BE2C (cell line): ENCODE measurements at regions not wholly inside any gene's neighbourhood (a gene's known extent, or its start where the extent isn't known, plus 50 kb on each side); places are given as distances from the start of the nearest gene placed in this dataset.

Experiments
- DNase-seq: peaks from one replicate; pipeline ENCODE4 v3.0.0-alpha.2; 2020
- H3K27me3 ChIP-seq: fragments of 250-450 bp; sonication (Bioruptor Pico); 2 replicates; pipeline ENCODE4 v1.5.1; 2020; ENCODE audit warnings: mild to moderate bottlenecking
- H3K36me3 ChIP-seq: fragments of 250-450 bp; sonication (Bioruptor Pico); 2 replicates; pipeline ENCODE4 v1.5.1; 2020; ENCODE audit warnings: mild to moderate bottlenecking
- H3K4me1 ChIP-seq: fragments of 250-450 bp; sonication (Bioruptor Pico); 2 replicates; pipeline ENCODE4 v1.5.1; 2020
- H3K4me3 ChIP-seq: 2 replicates; pipeline ENCODE4 v1.5.1; 2011; ENCODE audit warnings: low read depth, low read length
- H3K9me3 ChIP-seq: fragments of 250-450 bp; sonication (Bioruptor Pico); 2 replicates; pipeline ENCODE4 v1.5.1; 2020
- TF ChIP-seq, protein P1 (sequence below): IDR thresholded peaks from 2 replicates; pipeline ENCODE4 v1.5.1; 2012; ENCODE audit warnings: mild to moderate bottlenecking, low read depth, low read length

DNA sequence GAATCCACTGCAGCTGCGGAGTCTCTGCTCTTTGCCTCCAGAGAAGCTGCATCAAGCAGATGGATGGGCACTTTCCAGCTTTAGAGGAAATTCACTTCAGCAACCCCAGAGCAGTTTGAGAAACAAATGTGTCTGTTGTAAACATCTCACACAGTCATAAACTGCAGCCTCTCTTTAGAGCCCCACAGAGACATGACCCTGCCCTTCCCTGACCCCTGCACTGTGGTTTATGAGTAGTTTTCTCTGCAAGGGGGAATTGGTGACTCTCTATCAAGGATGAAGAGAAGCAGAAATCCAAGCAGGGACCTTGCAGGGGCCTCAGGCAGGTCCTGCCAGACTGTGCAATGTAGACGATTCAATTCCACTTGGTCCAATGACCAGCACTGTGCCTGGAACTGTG, 160.2 kb downstream of the SH2D4B start:
- no peaks in the 10 kb centered on the region for H3K9me3 ChIP-seq
- no peaks in the 10 kb centered on the region for H3K4me1 ChIP-seq
- H3K36me3 ChIP-seq: no peaks in the 10 kb centered on the region
- no peaks in the 10 kb centered on the region for H3K27me3 ChIP-seq
- DNase-seq: no peak
- H3K4me3 ChIP-seq: no peak overlapping the region
- TF ChIP-seq, protein P1, sequence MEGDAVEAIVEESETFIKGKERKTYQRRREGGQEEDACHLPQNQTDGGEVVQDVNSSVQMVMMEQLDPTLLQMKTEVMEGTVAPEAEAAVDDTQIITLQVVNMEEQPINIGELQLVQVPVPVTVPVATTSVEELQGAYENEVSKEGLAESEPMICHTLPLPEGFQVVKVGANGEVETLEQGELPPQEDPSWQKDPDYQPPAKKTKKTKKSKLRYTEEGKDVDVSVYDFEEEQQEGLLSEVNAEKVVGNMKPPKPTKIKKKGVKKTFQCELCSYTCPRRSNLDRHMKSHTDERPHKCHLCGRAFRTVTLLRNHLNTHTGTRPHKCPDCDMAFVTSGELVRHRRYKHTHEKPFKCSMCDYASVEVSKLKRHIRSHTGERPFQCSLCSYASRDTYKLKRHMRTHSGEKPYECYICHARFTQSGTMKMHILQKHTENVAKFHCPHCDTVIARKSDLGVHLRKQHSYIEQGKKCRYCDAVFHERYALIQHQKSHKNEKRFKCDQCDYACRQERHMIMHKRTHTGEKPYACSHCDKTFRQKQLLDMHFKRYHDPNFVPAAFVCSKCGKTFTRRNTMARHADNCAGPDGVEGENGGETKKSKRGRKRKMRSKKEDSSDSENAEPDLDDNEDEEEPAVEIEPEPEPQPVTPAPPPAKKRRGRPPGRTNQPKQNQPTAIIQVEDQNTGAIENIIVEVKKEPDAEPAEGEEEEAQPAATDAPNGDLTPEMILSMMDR: no peak

DNA sequence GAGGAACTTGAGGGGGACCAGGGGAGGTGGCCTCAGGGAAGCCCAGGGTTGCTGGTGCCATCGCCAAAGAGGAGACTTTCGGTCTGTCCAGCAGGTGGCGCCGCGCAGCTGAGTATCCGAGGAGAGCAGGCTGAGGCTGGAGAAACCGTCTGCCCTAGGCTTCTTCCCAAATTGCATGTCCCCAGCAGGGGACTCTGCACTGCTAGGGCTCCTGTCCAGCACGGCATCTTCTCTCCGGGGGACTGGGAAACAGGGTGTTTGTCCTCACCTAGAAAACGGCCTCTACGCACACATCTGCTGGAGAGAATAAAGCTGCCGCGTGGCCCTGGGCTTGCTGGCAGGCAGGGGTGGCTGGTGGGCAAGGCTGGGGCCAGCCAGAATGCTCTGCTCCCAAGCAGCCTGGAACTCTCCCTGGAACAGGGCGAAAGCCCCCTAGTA, 161.9 kb downstream of the SH2D4B start:
- Histone ChIP-seq H3K9me3 (no peaks in the 10 kb centered on the region), H3K36me3 (no peaks in the 10 kb centered on the region), H3K27me3 (no peaks in the 10 kb centered on the region), H3K4me3 (no peak overlapping the region), H3K4me1 (no peaks in the 10 kb centered on the region)
- DNase-seq: peak; percentile 83
- TF ChIP-seq, protein P1: peak; percentile 84

DNA sequence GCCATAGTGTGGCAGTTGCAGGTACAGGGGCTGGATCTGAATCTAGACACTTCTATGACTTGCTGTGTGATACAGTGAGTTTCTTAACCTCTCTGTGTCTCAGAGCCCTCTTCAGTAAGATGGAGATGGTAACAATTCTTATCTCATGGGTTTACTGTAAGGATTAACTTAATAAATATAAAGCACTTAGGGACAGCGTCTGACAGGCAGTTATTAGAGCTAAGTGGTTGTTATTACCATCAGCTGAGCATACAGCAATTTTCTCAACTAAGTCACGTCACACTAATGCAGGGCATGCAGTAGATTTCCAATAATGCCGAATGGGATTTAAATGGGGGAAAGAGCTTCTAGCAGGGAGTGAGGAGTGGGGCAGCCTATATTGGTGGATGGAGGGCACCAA, 162.6 kb downstream of the SH2D4B start:
- no peaks in the 10 kb centered on the region for H3K36me3 ChIP-seq
- H3K4me3 ChIP-seq: no peak overlapping the region
- H3K9me3 ChIP-seq: no peaks in the 10 kb centered on the region
- no peaks in the 10 kb centered on the region for H3K4me1 ChIP-seq
- TF ChIP-seq, protein P1: no peak
- no peak for DNase-seq
- H3K27me3 ChIP-seq: no peaks in the 10 kb centered on the region

DNA sequence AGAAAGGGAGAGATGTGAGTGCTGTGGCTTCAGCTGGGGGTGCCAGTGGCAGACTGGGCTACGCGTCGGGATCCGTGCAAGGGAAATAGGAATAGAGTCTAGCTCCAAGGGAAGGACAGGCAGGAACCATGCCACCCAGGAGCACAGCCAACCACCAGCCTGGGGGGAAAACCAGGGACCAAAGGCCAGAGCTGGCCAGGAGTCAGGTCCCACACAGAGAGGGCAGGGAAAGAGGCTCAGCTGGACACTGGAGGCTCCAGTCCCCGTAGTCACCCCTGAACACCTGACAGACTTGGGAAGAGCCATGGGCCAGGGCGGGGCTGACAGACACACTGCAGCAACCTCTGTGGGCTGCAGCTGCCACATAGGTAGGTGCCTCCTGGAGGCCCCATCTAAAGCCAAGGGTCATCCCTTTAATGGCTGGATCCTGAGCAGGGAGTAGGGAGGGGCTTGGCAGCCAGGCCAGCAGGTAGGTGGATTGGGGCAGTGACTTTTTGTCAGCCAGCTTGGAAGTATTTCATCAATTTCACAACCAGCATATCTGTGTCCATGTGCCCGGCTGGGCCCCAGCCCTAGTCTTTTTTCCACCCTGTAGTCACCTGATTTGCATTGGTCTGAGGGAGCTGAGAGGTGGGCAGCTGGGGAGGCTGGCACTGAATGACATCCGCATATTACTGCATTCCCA, 163.2 kb downstream of the SH2D4B start:
- no peaks in the 10 kb centered on the region for H3K9me3 ChIP-seq
- no peaks in the 10 kb centered on the region for H3K4me1 ChIP-seq
- no peaks in the 10 kb centered on the region for H3K36me3 ChIP-seq
- DNase-seq: no peak
- no peaks in the 10 kb centered on the region for H3K27me3 ChIP-seq
- no peak overlapping the region for H3K4me3 ChIP-seq
- TF ChIP-seq, protein P1: no peak

DNA sequence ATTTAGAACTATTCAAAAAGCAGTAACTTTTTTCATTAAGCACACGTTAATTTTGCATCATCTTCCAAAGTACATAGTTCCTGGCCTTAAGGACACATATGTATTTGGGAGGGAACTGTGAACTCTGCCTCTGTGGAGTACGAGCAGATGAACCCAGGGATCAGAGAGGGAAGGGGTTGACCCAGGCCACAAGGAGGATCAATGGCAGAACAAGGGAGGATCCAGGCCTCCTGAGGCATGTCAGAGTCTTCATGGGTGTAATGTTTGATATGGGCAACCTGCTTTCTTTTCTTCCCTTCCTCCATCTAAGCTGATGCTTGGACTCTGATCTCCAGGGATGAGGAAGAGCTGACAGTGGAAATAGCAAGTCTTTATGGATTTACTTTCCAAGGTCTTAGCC, 164.0 kb downstream of the SH2D4B start:
- Histone ChIP-seq H3K27me3 (no peaks in the 10 kb centered on the region), H3K4me3 (no peak overlapping the region), H3K9me3 (no peaks in the 10 kb centered on the region), H3K4me1 (no peaks in the 10 kb centered on the region), H3K36me3 (no peaks in the 10 kb centered on the region)
- DNase-seq: no peak
- TF ChIP-seq, protein P1: no peak

DNA sequence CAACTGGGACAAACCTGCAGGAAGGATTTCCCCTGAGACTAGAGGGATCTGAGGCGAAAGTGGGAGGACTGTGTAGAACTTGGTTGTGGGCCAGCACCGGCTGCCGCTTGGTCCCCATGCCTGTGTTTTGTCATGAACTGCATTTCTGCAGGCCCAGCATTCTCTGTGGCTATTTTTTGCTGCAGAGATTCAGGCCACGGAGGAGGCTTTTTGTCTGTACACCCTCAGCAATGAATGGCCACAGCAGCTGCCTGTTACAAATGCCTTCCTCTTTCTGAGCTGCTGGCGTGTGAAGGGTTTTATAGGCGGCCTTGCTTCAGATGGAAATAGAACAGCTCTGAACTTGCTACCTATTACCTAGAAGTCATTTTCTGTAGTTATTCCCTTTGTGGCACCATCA, 164.4 kb downstream of the SH2D4B start:
- H3K27me3 ChIP-seq: no peaks in the 10 kb centered on the region
- H3K4me3 ChIP-seq: no peak overlapping the region
- no peaks in the 10 kb centered on the region for H3K9me3 ChIP-seq
- no peaks in the 10 kb centered on the region for H3K36me3 ChIP-seq
- DNase-seq: no peak
- no peaks in the 10 kb centered on the region for H3K4me1 ChIP-seq
- TF ChIP-seq, protein P1: no peak
